Natural killer cell (primary cell): ENCODE measurements at regions not wholly inside any gene's neighbourhood (a gene's known extent, or its start where the extent isn't known, plus 50 kb on each side); places are given as distances from the start of the nearest gene placed in this dataset.

Experiments used
- ATAC-seq, 3 donors: fragments of 150-1000 bp in 2 of 3; fragments of 200-7000 bp in 1 of 3; cut with Tn5 transposase; 1 replicate in 1 of 3; 2 replicates in 2 of 3; pipeline ENCODE4 v1.10.0; 2021; ENCODE audit warnings: mild to moderate bottlenecking in 2 of 3, moderate library complexity in 2 of 3
- DNase-seq, 2 donors: peaks; one replicate each; pipeline versions ENCODE4 v3.0.0 to v3.0.0-alpha.2; 2013 to 2021; ENCODE audit warnings: mixed read lengths in 1 of 2
- H3K27ac ChIP-seq: one replicate; pipeline ENCODE4 v1.5.1; 2013; ENCODE audit warnings: mild to moderate bottlenecking, low read length
- H3K27me3 ChIP-seq: one replicate; pipeline ENCODE4 v1.6.1; 2013; ENCODE audit warnings: low read length; ENCODE audit not compliant: control insufficient read depth, insufficient read depth
- H3K36me3 ChIP-seq: one replicate; pipeline ENCODE4 v1.6.1; 2013; ENCODE audit warnings: low read length; ENCODE audit not compliant: control insufficient read depth, insufficient read depth
- H3K4me1 ChIP-seq: one replicate; pipeline ENCODE4 v1.6.1; 2013; ENCODE audit warnings: low read length; ENCODE audit not compliant: control insufficient read depth, insufficient read depth
- H3K4me3 ChIP-seq: one replicate; pipeline ENCODE4 v1.5.1; 2013; ENCODE audit warnings: low read length
- H3K9me3 ChIP-seq: one replicate; pipeline ENCODE4 v1.6.1; 2013; ENCODE audit warnings: low read length; ENCODE audit not compliant: control insufficient read depth, insufficient read depth
- H3K27ac Mint-ChIP-seq, 2 donors: one replicate each; pipeline ENCODE4 v1.8.0; 2022; ENCODE audit warnings: mild to moderate bottlenecking in 2 of 2, mixed read lengths in 2 of 2, moderate library complexity in 1 of 2
- H3K27me3 Mint-ChIP-seq, 2 donors: one replicate each; pipeline ENCODE4 v1.8.0; 2022; ENCODE audit warnings: low read depth in 2 of 2, mixed read lengths in 2 of 2
- H3K36me3 Mint-ChIP-seq: one replicate; pipeline ENCODE4 v1.8.0; 2022; ENCODE audit warnings: mixed read lengths
- H3K4me1 Mint-ChIP-seq, 2 donors: one replicate each; pipeline ENCODE4 v1.8.0; 2022; ENCODE audit warnings: mixed read lengths in 2 of 2
- H3K4me3 Mint-ChIP-seq: one replicate; pipeline ENCODE4 v1.8.0; 2022; ENCODE audit warnings: mild to moderate bottlenecking, moderate library complexity, mixed read lengths
- H3K9me3 Mint-ChIP-seq, 2 donors: one replicate each; pipeline ENCODE4 v1.8.0; 2022; ENCODE audit warnings: mixed read lengths in 2 of 2
- CTCF ChIP-seq: fragments of 200-600 bp; IDR thresholded peaks from one replicate; pipeline ENCODE4 v1.8.0; 2022; ENCODE audit warnings: antibody characterized with exemption
- WGBS: methylation state at CpG from one replicate; pipeline ENCODE4 v1.1.7; 2013; ENCODE audit warnings: missing lambda C conversion rate; ENCODE audit not compliant: insufficient coverage; 5-methylcytosine and 5-hydroxymethylcytosine counted together
- intact Hi-C: fragments of 100-400 bp; cut with micrococcal nuclease; formaldehyde crosslinking; loops from one replicate; pipeline ENCODE4 v1.14.2; 2022

GRCh38 chr1:163512349-163512989 lies 190.7 kb downstream of the NUF2 start:
- no peak for DNase-seq
- H3K9me3 ChIP-seq, result no peaks in the 10 kb centered on the region
- Mint-ChIP-seq H3K9me3 (peaks cover 2 to 3% of the 10 kb centered on the region in 2 donors), H3K27ac (no peak overlapping the region), H3K4me3 (no peak overlapping the region), H3K36me3 (no peaks in the 10 kb centered on the region), H3K4me1 (no peaks in the 10 kb centered on the region), H3K27me3 (no peaks in the 10 kb centered on the region)
- 94% methylated on average over 2 of the region's 2 CpGs for WGBS
- ATAC-seq, result no peak
- no peak overlapping the region for H3K27ac ChIP-seq
- TF ChIP-seq CTCF, result no peak
- no peaks in the 10 kb centered on the region for H3K27me3 ChIP-seq
- H3K4me1 ChIP-seq, result no peaks in the 10 kb centered on the region
- H3K36me3 ChIP-seq, result no peaks in the 10 kb centered on the region
- intact Hi-C loops, result no loop called here
- no peak overlapping the region for H3K4me3 ChIP-seq

- H3K27ac ChIP-seq, result no peak overlapping the region
- H3K4me1 ChIP-seq, result no peaks in the 10 kb centered on the region
- 68% methylated on average over 4 of the region's 7 CpGs for WGBS
- ATAC-seq (no peak), DNase-seq (no peak)
- H3K36me3 Mint-ChIP-seq, result no peaks in the 10 kb centered on the region
- no peak overlapping the region for H3K4me3 Mint-ChIP-seq
- H3K36me3 ChIP-seq, result no peaks in the 10 kb centered on the region
- no peaks in the 10 kb centered on the region for H3K27me3 Mint-ChIP-seq
- H3K9me3 Mint-ChIP-seq, result no peaks in the 10 kb centered on the region
- TF ChIP-seq CTCF, result no peak
- no peak overlapping the region for H3K27ac Mint-ChIP-seq
- H3K9me3 ChIP-seq, result no peaks in the 10 kb centered on the region
- no peak overlapping the region for H3K4me3 ChIP-seq
- H3K4me1 Mint-ChIP-seq, result no peaks in the 10 kb centered on the region
- intact Hi-C loops, result no loop called here
- H3K27me3 ChIP-seq, result no peaks in the 10 kb centered on the region
Measured at GRCh38 chr1:163523375-163524029, 201.7 kb downstream of the NUF2 start.

GRCh38 chr1:163528710-163529348 lies 207.1 kb downstream of the NUF2 start:
- H3K9me3 Mint-ChIP-seq, result no peaks in the 10 kb centered on the region
- no peaks in the 10 kb centered on the region for H3K36me3 Mint-ChIP-seq
- Histone ChIP-seq H3K4me3 (no peak overlapping the region), H3K36me3 (no peaks in the 10 kb centered on the region), H3K9me3 (no peaks in the 10 kb centered on the region), H3K27me3 (no peaks in the 10 kb centered on the region), H3K4me1 (no peaks in the 10 kb centered on the region), H3K27ac (no peak overlapping the region)
- TF ChIP-seq CTCF, result peak; percentile 29
- no peak for DNase-seq
- H3K27ac Mint-ChIP-seq, result no peak overlapping the region
- H3K4me1 Mint-ChIP-seq, result no peaks in the 10 kb centered on the region
- no peaks in the 10 kb centered on the region for H3K27me3 Mint-ChIP-seq
- WGBS, result no CpG with 5 or more reads among the region's 2 CpGs
- intact Hi-C loops, result loop anchor here (2.0 kb wide), 1 partner anchor 1258 kb away; no protein-coding TSS in a partner anchor
- no peak overlapping the region for H3K4me3 Mint-ChIP-seq
- no peak for ATAC-seq
